GM12875 (cell line): ENCODE measurements at regions not wholly inside any gene's neighbourhood (a gene's known extent, or its start where the extent isn't known, plus 50 kb on each side); places are given as distances from the start of the nearest gene placed in this dataset.

ENCODE experiments used
- H3K4me3 ChIP-seq: one replicate; pipeline ENCODE4 v1.5.1; 2011; ENCODE audit warnings: low read depth, low read length, control low read depth
- TF ChIP-seq, protein P1 (sequence below): IDR thresholded peaks from 2 replicates; pipeline ENCODE4 v1.5.1; 2011; ENCODE audit warnings: low read depth, mild to moderate bottlenecking, control low read depth, inconsistent platforms, low read length, moderate library complexity, borderline replicate concordance; ENCODE audit not compliant: insufficient read depth

DNA sequence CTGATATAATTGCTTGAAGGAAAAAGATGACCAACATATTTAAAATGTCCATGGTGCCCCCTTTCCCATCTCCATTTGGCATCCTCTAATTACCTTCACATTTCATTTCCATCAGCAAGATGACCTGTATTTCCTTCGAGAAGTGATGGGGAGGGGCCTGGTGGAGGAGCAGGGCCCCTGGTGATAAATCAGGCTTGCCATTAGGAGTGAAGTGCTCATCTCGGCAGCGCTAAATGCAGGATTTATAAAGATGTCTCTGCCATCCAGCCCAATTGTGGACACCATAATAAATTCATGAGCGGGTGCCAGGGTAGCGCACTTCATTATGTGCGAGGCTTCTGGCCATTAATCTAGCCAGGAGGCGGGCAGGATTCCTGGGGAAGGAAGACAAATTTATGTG lies 101.5 kb upstream of the IRX6 start:
- no peak overlapping the region for H3K4me3 ChIP-seq
- TF ChIP-seq, protein P1, sequence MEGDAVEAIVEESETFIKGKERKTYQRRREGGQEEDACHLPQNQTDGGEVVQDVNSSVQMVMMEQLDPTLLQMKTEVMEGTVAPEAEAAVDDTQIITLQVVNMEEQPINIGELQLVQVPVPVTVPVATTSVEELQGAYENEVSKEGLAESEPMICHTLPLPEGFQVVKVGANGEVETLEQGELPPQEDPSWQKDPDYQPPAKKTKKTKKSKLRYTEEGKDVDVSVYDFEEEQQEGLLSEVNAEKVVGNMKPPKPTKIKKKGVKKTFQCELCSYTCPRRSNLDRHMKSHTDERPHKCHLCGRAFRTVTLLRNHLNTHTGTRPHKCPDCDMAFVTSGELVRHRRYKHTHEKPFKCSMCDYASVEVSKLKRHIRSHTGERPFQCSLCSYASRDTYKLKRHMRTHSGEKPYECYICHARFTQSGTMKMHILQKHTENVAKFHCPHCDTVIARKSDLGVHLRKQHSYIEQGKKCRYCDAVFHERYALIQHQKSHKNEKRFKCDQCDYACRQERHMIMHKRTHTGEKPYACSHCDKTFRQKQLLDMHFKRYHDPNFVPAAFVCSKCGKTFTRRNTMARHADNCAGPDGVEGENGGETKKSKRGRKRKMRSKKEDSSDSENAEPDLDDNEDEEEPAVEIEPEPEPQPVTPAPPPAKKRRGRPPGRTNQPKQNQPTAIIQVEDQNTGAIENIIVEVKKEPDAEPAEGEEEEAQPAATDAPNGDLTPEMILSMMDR = no peak

DNA sequence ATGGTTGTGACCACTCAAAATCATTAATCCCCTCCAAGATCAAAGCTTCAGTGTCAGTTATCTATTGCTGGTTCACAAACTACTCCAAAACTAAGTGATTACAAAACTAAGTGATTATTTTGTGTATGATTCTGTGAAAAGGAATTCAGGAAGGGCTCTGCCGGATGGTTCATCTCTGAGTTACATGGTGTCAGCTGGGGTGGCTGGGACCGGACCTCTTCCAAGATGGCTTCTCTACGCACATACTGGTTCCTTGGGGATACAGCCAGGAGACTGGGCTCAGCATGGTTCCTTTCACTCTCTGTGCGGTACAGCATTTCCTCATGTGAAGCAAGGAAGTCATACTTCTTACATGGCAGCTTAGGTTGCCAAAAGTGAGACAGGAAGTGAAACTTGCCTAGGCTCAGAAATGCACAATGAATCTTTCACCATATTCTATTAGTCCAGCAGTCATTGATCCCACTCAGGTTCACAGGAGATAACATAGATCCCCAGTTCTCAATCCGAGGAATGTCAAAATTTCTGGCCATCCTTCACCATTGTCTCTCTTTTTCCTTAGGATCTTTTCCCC lies 97.9 kb upstream of the IRX6 start:
- no peak overlapping the region for H3K4me3 ChIP-seq
- TF ChIP-seq, protein P1 = no peak

DNA sequence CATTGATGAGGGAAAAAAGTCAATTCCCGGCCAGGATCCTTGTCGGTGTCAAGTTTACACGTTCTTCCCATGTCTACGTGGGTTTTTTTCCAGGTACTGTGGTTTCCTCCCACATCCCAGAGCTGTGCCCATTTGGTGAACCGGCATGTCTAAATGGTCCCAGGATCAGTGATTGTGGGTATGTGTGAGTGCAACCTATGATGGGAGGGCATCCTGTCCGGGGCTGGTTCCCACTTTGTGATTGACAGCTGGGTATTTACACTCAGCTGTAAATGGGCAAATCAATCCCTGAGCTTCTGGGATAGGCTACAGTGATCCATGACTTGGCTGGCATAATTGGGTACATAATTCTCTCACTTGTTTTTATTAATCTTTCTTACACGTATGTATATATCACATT lies 91.2 kb upstream of the IRX6 start:
- TF ChIP-seq, protein P1 = no peak
- H3K4me3 ChIP-seq = no peak overlapping the region

DNA sequence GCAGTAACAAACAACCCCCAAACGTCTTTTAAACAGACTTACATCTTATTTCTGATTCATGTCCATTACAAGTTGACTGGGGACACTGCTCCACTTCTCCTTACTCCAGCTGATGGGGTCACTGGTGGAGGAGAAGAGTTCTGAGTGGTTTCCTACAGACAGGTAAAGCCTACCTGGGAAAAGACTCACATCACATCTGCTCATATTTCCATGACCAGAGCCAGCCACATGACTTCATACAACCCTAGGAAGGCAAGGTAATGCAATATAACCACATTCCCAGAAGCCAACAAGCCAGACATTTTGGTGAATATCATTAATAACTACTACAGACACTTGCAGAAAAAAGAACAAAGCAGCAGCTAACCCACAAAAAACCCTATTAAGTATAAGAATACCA lies 90.5 kb upstream of the IRX6 start:
- H3K4me3 ChIP-seq = no peak overlapping the region
- TF ChIP-seq, protein P1 = no peak

DNA sequence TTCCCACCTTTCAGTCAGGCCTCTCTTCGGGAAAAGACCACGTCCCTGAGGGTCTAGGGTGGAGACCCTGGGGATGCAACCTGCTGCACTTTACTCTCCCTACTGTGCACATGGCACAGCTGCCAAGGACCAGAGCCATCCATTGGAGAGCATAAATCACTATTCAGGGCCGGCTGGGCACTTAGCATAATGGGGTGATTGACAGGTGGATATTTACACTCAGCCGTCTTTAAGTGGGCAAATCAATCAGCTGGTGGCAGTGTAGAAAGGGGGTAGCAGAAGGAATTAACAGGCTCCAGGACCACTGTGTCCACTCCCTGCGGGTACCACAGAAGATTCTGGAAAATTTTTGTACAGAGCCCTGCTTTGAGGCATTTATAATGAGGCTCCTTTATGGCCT lies 87.3 kb upstream of the IRX6 start:
- no peak overlapping the region for H3K4me3 ChIP-seq
- TF ChIP-seq, protein P1 = no peak

DNA sequence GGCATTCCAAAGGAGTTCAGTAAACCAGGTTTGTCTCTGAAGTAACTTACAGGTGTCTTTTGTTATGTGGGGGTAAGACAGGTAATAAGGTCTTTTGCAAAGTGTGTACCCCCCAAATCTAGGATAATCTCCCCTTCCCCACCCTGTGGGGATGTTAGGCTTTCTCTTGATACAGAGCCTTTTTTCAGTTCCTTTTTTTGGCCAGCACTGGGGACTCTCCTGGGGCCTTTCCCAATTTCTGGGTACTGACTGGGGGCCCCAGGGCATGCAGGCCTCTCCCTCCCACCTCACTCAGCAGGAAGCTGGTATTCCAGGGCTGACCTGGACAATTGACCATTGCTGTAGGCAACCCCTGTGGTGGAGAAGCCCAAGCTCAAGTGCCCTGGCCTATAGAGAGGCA lies 84.3 kb upstream of the IRX6 start:
- H3K4me3 ChIP-seq = no peak overlapping the region
- TF ChIP-seq, protein P1 = no peak

DNA sequence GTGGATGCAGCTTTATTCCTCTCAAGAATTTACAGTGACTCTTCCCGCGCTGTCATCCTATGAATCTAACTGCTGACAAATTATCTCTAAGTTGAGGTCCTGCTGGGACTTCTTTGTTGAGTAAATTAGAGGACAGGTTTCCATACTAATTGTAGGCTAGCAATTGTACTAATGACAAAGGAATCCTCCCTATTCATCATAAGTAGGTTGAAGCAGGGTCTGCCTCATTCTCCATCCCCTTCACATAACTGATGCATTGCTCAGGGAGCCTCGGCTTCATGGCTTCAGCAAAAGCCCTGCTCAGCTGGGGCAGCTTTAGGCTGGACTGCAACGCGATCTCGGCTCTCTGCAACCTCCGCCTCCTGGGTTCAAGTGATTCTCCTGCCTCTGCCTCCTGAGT lies 83.1 kb upstream of the IRX6 start:
- TF ChIP-seq, protein P1 = no peak
- no peak overlapping the region for H3K4me3 ChIP-seq
